ENCODE measurements at regions not wholly inside any gene's neighbourhood (a gene's known extent, or its start where the extent isn't known, plus 50 kb on each side); places are given as distances from the start of the nearest gene placed in this dataset.

DNA sequence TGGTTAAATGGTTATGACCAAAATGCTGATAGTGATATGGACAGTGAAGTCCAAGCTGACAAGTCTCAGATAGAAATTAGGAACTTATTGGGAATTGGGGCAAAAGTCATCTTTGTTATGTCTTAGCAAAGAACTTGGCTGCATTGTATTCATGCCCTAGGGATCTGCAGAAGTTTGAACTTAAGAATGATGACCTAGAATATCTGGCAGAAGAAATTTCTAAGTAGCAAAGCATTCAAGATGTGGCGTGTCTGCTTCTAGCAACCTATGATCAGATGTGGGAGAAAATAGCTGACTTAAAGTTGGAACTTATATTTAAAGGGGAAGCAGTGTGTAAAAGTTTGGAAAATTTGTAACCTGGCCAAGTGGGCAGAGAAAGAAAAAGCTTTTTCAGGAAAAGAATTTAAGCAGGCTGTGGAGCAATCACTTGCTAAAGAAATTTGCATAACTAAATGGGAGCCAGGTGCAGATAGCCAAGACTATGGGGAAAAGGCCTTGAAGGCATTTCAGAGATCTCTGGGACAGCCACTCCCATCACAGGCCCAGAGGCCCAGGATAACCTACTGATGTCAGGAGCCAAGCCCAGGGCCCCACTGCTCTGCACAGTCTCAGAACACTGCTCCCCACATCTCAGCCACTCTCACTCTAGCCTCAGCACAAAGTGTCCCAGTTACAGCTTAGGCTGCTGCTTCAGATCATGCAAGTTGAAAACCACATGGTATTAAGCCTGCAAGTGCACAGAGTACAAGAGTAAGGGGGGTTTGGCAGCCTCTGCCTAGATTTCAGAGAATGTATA, 147.8 kb upstream of the TGFBR2 start:
- Histone ChIP-seq H3K27me3 (ENCODE audit: control insufficient read depth, insufficient read depth, low read length) (no peaks in the 10 kb centered on the region), H3K4me1 (ENCODE audit: control insufficient read depth, insufficient read depth, low read length) (no peaks in the 10 kb centered on the region), H3K36me3 (ENCODE audit: control insufficient read depth, insufficient read depth, low read length) (no peaks in the 10 kb centered on the region), H3K4me3 (ENCODE audit: low read depth, low read length) (no peak overlapping the region), H3K9ac (ENCODE audit: low read depth, low read length) (no peak overlapping the region), H3K9me3 (ENCODE audit: control insufficient read depth, insufficient read depth, low read length) (no peaks in the 10 kb centered on the region)

DNA sequence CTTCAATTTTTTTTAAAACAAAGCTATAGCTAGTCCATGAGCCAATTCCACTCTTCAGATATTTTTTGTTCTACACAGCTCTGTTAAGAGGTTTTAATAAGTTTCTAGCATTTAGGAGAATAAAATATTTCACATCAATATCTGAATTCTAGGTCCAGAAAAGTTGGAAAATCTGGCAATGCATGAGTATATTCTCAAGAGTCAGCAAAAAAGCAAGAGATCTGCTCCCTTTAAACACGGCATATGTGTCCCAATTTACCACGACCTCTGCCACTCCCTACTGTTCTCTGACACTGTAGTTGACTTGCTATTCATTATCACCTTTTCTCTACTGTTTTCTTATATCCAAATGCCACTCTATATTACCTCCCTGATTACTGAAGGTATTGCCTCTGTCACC, 145.1 kb upstream of the TGFBR2 start:
- no peak overlapping the region for H3K4me3 ChIP-seq (ENCODE audit: low read depth, low read length)
- H3K4me1 ChIP-seq (ENCODE audit: control insufficient read depth, insufficient read depth, low read length), result no peaks in the 10 kb centered on the region
- no peaks in the 10 kb centered on the region for H3K9me3 ChIP-seq (ENCODE audit: control insufficient read depth, insufficient read depth, low read length)

DNA sequence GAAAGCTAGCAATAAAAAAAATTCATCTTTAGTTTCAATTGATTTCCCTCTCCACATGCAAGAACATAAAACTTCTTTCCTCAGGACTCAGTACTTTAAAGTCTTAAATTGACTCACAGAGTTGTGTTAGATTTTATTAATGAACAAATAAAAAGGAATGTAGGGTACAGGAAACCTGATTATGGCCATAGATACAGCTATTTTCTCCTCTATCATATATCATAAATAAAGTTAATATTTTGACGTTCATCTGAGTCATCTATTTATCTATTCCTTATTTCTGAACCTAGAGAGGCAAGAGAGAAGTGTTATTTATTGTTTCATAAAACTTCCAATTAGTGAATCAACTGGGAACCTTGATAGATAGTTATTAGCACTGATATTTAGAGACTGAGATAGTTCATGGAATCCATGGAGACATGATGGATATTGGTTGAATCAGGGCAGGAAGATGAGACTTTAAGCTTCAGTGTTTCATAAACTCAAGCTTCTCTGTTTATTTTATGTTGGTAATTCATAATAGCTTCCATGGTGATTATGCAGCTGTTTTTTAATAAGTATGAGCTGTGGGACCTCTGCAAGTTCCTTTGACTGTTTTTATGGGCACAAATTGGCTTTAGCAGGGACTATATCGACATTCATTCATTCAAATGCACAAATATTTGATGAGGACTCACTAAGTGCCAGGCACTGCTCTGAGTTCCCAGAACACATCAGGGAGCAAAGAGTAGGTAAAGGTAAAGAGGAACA, 143.5 kb upstream of the TGFBR2 start:
- Histone ChIP-seq H3K4me1 (ENCODE audit: control insufficient read depth, insufficient read depth, low read length) (no peaks in the 10 kb centered on the region), H3K9ac (ENCODE audit: low read depth, low read length) (no peak overlapping the region), H3K36me3 (ENCODE audit: control insufficient read depth, insufficient read depth, low read length) (no peaks in the 10 kb centered on the region), H3K9me3 (ENCODE audit: control insufficient read depth, insufficient read depth, low read length) (no peaks in the 10 kb centered on the region), H3K4me3 (ENCODE audit: low read depth, low read length) (no peak overlapping the region), H3K27me3 (ENCODE audit: control insufficient read depth, insufficient read depth, low read length) (no peaks in the 10 kb centered on the region)

More for the DNA sequence above, 145.1 kb upstream of the TGFBR2 start:
- Histone ChIP-seq H3K9ac (ENCODE audit: low read depth, low read length) (no peak overlapping the region), H3K36me3 (ENCODE audit: control insufficient read depth, insufficient read depth, low read length) (no peaks in the 10 kb centered on the region), H3K27me3 (ENCODE audit: control insufficient read depth, insufficient read depth, low read length) (no peaks in the 10 kb centered on the region)

DNA sequence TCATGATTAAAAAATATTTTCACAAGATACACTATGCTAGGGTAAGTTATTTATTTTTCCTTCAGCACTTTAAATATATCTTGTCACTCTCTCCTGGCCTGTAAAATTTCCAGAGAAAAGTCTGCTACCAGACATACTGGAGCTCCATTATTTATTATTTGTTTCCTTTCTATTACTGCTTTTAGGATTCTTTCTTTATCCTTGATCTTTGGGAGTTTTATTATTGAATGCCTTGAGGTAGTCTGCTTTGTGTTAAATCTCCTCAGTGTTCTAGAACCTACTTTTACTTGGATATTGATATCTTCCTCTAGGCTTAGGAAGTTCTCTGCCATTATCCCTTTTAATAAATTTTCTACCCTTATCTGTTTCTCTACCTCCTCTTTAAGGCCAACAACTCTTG, 142.0 kb upstream of the TGFBR2 start:
- Histone ChIP-seq H3K27me3 (ENCODE audit: control insufficient read depth, insufficient read depth, low read length) (no peaks in the 10 kb centered on the region), H3K9ac (ENCODE audit: low read depth, low read length) (no peak overlapping the region), H3K36me3 (ENCODE audit: control insufficient read depth, insufficient read depth, low read length) (no peaks in the 10 kb centered on the region)

DNA sequence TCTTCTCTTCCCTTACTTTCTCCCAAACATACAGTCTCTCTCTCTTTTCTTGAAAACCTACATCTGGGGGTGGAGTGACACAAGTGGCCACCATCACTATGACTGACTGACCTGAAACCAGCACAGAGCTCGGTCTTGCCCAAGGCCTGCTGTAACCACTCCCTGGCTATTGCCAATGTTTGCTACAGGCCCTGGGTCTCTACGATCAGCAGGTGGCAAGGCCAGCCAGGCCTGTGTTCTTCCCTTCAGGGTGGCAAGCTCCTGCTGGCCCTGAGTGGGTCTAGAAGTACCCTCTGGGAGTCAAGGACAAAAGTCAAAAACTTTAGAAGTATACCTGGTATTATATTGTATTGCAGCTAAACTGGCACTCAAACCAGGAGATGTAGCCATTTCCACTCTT, 140.9 kb upstream of the TGFBR2 start:
- H3K9me3 ChIP-seq (ENCODE audit: control insufficient read depth, insufficient read depth, low read length), result no peaks in the 10 kb centered on the region
- no peak overlapping the region for H3K9ac ChIP-seq (ENCODE audit: low read depth, low read length)
- no peaks in the 10 kb centered on the region for H3K27me3 ChIP-seq (ENCODE audit: control insufficient read depth, insufficient read depth, low read length)
- no peak overlapping the region for H3K4me3 ChIP-seq (ENCODE audit: low read depth, low read length)
- H3K36me3 ChIP-seq (ENCODE audit: control insufficient read depth, insufficient read depth, low read length), result no peaks in the 10 kb centered on the region
- no peaks in the 10 kb centered on the region for H3K4me1 ChIP-seq (ENCODE audit: control insufficient read depth, insufficient read depth, low read length)

More for the DNA sequence above, 142.0 kb upstream of the TGFBR2 start:
- Histone ChIP-seq H3K4me3 (ENCODE audit: low read depth, low read length) (no peak overlapping the region), H3K4me1 (ENCODE audit: control insufficient read depth, insufficient read depth, low read length) (no peaks in the 10 kb centered on the region), H3K9me3 (ENCODE audit: control insufficient read depth, insufficient read depth, low read length) (no peaks in the 10 kb centered on the region)

DNA sequence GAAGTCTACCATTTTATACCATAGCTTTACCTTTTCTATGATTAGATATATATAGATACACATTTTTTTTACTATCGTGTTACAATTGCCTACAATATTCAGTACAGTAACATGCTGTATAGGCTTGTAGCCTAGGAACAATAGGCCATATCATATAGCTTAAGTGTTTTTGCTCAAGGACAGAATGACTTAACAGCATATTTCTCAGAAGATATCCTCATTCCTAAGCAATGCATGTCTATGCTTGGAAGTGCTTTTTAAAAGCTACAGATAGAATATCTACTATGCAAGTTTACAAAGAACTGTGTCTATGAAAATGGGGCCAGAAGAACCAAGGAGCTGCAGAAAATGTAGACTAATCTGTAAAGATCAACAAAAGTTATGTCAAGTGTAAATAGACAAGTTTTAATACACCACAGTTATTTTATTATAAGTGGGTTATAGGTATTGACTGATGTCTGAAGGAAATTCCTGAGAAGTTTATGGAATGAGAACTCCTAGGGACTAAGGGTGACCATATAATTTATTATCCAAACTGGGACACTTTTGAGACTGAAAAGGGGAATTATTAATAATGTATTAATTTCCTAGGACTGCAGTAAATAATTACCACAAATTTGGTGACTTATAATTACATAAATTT, 138.7 kb upstream of the TGFBR2 start:
- no peak overlapping the region for H3K4me3 ChIP-seq (ENCODE audit: low read depth, low read length)
- no peaks in the 10 kb centered on the region for H3K36me3 ChIP-seq (ENCODE audit: control insufficient read depth, insufficient read depth, low read length)

DNA sequence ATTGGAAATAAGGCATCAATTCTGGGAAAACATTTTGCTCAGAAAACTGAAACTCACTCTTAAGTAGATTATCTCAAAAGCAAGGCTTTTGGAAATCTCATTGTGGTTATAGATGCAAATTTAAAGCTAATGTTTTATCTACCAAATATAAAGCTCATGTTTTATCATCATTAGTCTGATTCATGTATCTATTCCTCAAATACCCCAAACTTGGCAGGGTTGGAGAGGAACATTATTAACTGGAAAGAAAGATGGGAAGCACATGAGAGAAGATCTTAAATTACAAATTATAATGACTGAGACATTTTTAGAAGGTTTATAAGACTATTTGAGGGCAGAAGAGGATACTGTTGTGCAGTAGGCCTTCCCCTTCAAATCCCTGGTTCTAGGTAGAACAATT, 137.3 kb upstream of the TGFBR2 start:
- no peak overlapping the region for H3K4me3 ChIP-seq (ENCODE audit: low read depth, low read length)
- H3K9ac ChIP-seq (ENCODE audit: low read depth, low read length), result no peak overlapping the region
- no peaks in the 10 kb centered on the region for H3K9me3 ChIP-seq (ENCODE audit: control insufficient read depth, insufficient read depth, low read length)
- no peaks in the 10 kb centered on the region for H3K36me3 ChIP-seq (ENCODE audit: control insufficient read depth, insufficient read depth, low read length)
- no peaks in the 10 kb centered on the region for H3K27me3 ChIP-seq (ENCODE audit: control insufficient read depth, insufficient read depth, low read length)
- H3K4me1 ChIP-seq (ENCODE audit: control insufficient read depth, insufficient read depth, low read length), result no peaks in the 10 kb centered on the region

More for the DNA sequence above, 138.7 kb upstream of the TGFBR2 start:
- Histone ChIP-seq H3K27me3 (ENCODE audit: control insufficient read depth, insufficient read depth, low read length) (no peaks in the 10 kb centered on the region), H3K9ac (ENCODE audit: low read depth, low read length) (no peak overlapping the region), H3K4me1 (ENCODE audit: control insufficient read depth, insufficient read depth, low read length) (no peaks in the 10 kb centered on the region), H3K9me3 (ENCODE audit: control insufficient read depth, insufficient read depth, low read length) (no peaks in the 10 kb centered on the region)

DNA sequence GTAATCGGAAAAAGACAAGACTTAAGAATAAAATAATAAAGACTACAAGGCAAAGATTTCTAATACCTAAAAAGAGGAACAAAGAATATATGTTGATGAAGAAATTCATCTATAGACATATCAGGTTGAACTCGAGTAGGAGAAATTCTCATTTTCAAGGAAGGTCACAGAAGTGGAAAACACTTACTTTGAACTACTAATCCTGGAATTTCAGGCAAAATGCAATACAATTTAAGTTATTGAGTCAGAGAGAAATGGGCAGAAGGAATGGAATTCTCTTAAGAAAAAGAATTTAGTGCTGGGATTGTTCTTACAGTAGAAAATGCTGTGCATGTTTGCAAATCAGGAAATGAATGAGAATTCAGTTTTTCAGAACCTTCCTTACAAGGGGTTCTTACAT, 135.9 kb upstream of the TGFBR2 start:
- no peak overlapping the region for H3K4me3 ChIP-seq (ENCODE audit: low read depth, low read length)
- H3K9ac ChIP-seq (ENCODE audit: low read depth, low read length), result no peak overlapping the region
- H3K27me3 ChIP-seq (ENCODE audit: control insufficient read depth, insufficient read depth, low read length), result no peaks in the 10 kb centered on the region
- H3K4me1 ChIP-seq (ENCODE audit: control insufficient read depth, insufficient read depth, low read length), result no peaks in the 10 kb centered on the region
- no peaks in the 10 kb centered on the region for H3K36me3 ChIP-seq (ENCODE audit: control insufficient read depth, insufficient read depth, low read length)
- no peaks in the 10 kb centered on the region for H3K9me3 ChIP-seq (ENCODE audit: control insufficient read depth, insufficient read depth, low read length)

DNA sequence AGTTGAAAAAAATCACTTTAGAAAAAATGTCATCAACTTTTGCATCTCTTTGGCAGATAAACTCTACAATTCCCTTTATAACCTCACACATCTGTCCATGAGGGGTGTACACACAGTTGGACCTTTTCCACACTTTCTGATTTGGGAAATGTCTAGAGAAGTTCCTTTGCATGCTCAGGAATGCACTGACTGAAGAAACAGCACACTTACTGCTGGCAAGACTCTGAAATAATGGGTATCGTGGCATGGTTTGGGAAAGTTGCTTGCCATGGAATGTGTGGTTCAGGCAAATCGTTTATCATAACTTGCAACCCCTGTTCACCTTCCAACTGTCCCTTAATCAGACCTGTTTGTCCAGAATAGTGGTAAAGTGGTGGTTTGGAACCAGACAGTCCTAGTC, 135.3 kb upstream of the TGFBR2 start:
- H3K4me3 ChIP-seq (ENCODE audit: low read depth, low read length), result no peak overlapping the region

DNA sequence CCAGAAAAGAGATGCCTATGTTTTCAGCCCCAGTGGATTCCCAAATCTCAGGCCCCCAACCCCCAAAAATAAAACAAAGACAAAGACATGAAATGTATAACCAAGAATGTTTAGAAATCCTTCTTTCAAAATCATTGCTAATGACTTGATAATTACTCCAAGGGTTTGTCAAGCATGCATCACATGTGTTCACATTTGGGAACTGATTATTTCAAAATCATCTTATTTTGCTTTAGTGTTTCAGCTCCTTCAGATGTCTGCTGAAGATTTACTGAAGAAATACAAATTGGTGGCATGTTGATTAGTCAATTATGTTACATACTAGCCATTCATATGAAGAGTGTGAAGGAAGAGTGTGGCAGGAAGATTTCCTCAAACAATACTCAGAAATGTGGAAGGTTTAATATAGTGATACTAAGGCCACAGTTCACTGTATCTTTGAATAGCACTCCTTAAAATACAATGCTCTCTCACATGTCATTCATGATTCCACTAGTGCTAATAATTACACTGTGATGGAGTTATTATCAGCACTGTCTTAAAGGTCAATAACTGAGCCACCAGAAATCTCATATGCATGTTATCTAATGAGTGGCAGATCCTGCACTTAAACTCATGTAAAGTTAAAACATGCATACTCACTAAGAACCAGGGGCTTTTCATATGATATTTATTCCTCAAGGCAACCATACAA, 134.5 kb upstream of the TGFBR2 start:
- no peaks in the 10 kb centered on the region for H3K36me3 ChIP-seq (ENCODE audit: control insufficient read depth, insufficient read depth, low read length)
- no peaks in the 10 kb centered on the region for H3K27me3 ChIP-seq (ENCODE audit: control insufficient read depth, insufficient read depth, low read length)

More for the DNA sequence above, 135.3 kb upstream of the TGFBR2 start:
- no peaks in the 10 kb centered on the region for H3K9me3 ChIP-seq (ENCODE audit: control insufficient read depth, insufficient read depth, low read length)
- H3K4me1 ChIP-seq (ENCODE audit: control insufficient read depth, insufficient read depth, low read length), result no peaks in the 10 kb centered on the region
- H3K36me3 ChIP-seq (ENCODE audit: control insufficient read depth, insufficient read depth, low read length), result no peaks in the 10 kb centered on the region
- H3K27me3 ChIP-seq (ENCODE audit: control insufficient read depth, insufficient read depth, low read length), result no peaks in the 10 kb centered on the region
- H3K9ac ChIP-seq (ENCODE audit: low read depth, low read length), result no peak overlapping the region

DNA sequence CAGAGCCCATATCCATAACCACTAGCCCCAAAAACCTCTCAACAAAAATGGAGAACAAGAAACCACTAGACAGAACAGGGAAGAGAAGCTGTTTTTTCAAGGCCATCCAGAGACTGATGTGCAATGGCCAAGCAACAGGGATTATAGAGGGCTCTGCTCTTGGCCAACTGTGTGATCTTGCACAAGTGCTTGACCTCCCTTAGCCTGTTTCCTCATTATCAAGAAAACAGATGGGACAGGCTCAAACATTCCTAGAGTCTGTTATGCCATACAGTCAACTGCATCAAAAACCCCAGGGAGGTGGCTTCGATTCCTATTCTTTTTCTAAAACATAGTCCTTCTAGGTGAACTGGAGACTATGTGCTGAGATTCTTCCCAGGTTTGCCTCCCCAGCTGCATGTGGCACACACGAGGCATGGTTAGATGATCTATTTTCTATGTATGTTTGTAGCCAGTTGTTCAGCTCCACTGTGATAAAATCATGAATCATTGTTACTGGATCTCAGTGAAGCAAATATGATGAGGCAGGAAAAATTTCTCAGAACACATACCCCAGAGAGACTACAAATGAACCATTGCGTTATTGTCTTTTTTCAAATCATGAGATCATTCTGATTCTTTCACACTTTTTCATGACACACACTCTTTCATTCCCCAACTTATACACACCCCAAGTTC, 132.9 kb upstream of the TGFBR2 start:
- no peak overlapping the region for H3K4me3 ChIP-seq (ENCODE audit: low read depth, low read length)
- H3K9ac ChIP-seq (ENCODE audit: low read depth, low read length), result no peak overlapping the region
- H3K9me3 ChIP-seq (ENCODE audit: control insufficient read depth, insufficient read depth, low read length), result no peaks in the 10 kb centered on the region
- no peaks in the 10 kb centered on the region for H3K4me1 ChIP-seq (ENCODE audit: control insufficient read depth, insufficient read depth, low read length)
- no peaks in the 10 kb centered on the region for H3K27me3 ChIP-seq (ENCODE audit: control insufficient read depth, insufficient read depth, low read length)
- no peaks in the 10 kb centered on the region for H3K36me3 ChIP-seq (ENCODE audit: control insufficient read depth, insufficient read depth, low read length)

More for the DNA sequence above, 134.5 kb upstream of the TGFBR2 start:
- Histone ChIP-seq H3K4me3 (ENCODE audit: low read depth, low read length) (no peak overlapping the region), H3K9ac (ENCODE audit: low read depth, low read length) (no peak overlapping the region), H3K4me1 (ENCODE audit: control insufficient read depth, insufficient read depth, low read length) (no peaks in the 10 kb centered on the region), H3K9me3 (ENCODE audit: control insufficient read depth, insufficient read depth, low read length) (no peaks in the 10 kb centered on the region)
